CD8-positive, alpha-beta memory T cell (primary cell): ENCODE measurements at regions not wholly inside any gene's neighbourhood (a gene's known extent, or its start where the extent isn't known, plus 50 kb on each side); places are given as distances from the start of the nearest gene placed in this dataset.

Source experiments
- CTCF ChIA-PET: fragments of 350-600 bp; sonication (Branson Sonifier 250); formaldehyde crosslinking; loops from one replicate; lab custom pipeline; 2021; ENCODE audit warnings: antibody characterized with exemption; lab: Charles Lee
- POLR2A ChIA-PET: fragments of 350-600 bp; sonication (Branson Sonifier 250); formaldehyde crosslinking; loops from one replicate; lab custom pipeline; 2021; ENCODE audit warnings: antibody characterized with exemption; lab: Charles Lee
- DNase-seq, 5 donors: peaks; one replicate each; pipeline versions ENCODE4 v3.0.0 to v3.0.0-alpha.2; 2020 to 2022; ENCODE audit warnings: mixed read lengths in 1 of 5
- H3K27ac ChIP-seq: one replicate; pipeline ENCODE4 v1.7.0; 2013; ENCODE audit warnings: low read depth, mild to moderate bottlenecking, low read length, moderate library complexity
- H3K27me3 ChIP-seq: 2 replicates; pipeline ENCODE4 v1.7.0; 2013; ENCODE audit warnings: low read length, mild to moderate bottlenecking; ENCODE audit not compliant: insufficient read depth, poor library complexity, severe bottlenecking
- H3K36me3 ChIP-seq: 2 replicates; pipeline ENCODE4 v1.7.0; 2013; ENCODE audit warnings: mild to moderate bottlenecking, low read length, moderate library complexity; ENCODE audit not compliant: insufficient read depth
- H3K4me1 ChIP-seq: 2 replicates; pipeline ENCODE4 v1.7.0; 2013; ENCODE audit warnings: mild to moderate bottlenecking, low read length, moderate library complexity; ENCODE audit not compliant: insufficient read depth
- H3K4me3 ChIP-seq: 2 replicates; pipeline ENCODE4 v1.7.0; 2013; ENCODE audit warnings: mild to moderate bottlenecking, low read length
- H3K9me3 ChIP-seq: 2 replicates; pipeline ENCODE4 v1.7.0; 2013; ENCODE audit warnings: mild to moderate bottlenecking, low read length
- H3K27ac Mint-ChIP-seq, 8 donors: one replicate each; pipeline ENCODE4 v1.8.0; 2020 to 2021; ENCODE audit warnings: mixed read lengths in 8 of 8, mild to moderate bottlenecking in 6 of 8, inconsistent platforms in 3 of 8, moderate library complexity in 3 of 8
- H3K27me3 Mint-ChIP-seq, 2 donors: one replicate each; pipeline ENCODE4 v1.8.0; 2020 to 2021; ENCODE audit warnings: mixed read lengths in 2 of 2, mild to moderate bottlenecking in 1 of 2, moderate library complexity in 1 of 2
- H3K36me3 Mint-ChIP-seq, 3 donors: one replicate each; pipeline ENCODE4 v1.8.0; 2020 to 2021; ENCODE audit warnings: mixed read lengths in 3 of 3, inconsistent platforms in 1 of 3, mild to moderate bottlenecking in 1 of 3
- H3K4me1 Mint-ChIP-seq, 3 donors: one replicate each; pipeline ENCODE4 v1.8.0; 2020 to 2021; ENCODE audit warnings: mixed read lengths in 3 of 3, inconsistent platforms in 1 of 3, mild to moderate bottlenecking in 1 of 3
- H3K4me3 Mint-ChIP-seq, 7 donors: one replicate each; pipeline ENCODE4 v1.8.0; 2020 to 2021; ENCODE audit warnings: mixed read lengths in 7 of 7, mild to moderate bottlenecking in 6 of 7, moderate library complexity in 4 of 7, inconsistent platforms in 2 of 7
- H3K9me3 Mint-ChIP-seq, 5 donors: one replicate each; pipeline ENCODE4 v1.8.0; 2020 to 2022; ENCODE audit warnings: mixed read lengths in 5 of 5, mild to moderate bottlenecking in 3 of 5, moderate library complexity in 2 of 5, inconsistent platforms in 1 of 5

DNA sequence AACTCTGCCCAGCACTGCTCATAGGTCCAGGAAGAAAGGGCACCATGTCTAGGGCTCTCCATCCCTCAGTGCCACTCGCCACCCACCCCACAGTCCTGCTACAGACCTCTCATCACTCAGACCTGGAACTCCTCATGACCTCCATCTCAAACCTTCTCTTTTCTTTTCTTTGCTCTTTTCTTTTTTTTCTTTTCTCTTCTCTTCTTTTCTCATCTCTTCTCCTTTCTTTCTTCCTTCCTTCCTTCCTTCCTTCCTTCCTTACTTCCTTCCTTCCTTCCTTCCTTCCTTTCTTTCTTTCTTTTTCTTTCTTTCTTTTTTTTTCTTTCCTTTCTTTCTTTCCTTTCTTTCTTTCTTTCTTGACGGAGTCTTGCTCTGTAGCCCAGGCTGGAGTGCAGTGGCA, 122.2 kb downstream of the KLF6 start:
- H3K4me1 ChIP-seq: peaks cover 21% of the 10 kb centered on the region
- H3K4me3 Mint-ChIP-seq: peak overlapping the region in 1 of 7 donors; percentile 43
- H3K27me3 ChIP-seq: no peaks in the 10 kb centered on the region
- H3K4me1 Mint-ChIP-seq: peaks cover 13 to 22% (median 15%) of the 10 kb centered on the region in 3 donors
- H3K9me3 ChIP-seq: no peaks in the 10 kb centered on the region
- POLR2A ChIA-PET: no interaction called here
- no peak for DNase-seq
- H3K27ac Mint-ChIP-seq: peak overlapping the region in 1 of 8 donors; percentile 43
- no peaks in the 10 kb centered on the region for H3K36me3 ChIP-seq
- no peaks in the 10 kb centered on the region for H3K36me3 Mint-ChIP-seq
- H3K9me3 Mint-ChIP-seq: peaks cover 0 to 1% (median 0%) of the 10 kb centered on the region in 5 donors
- H3K27me3 Mint-ChIP-seq: peaks cover 1 to 9% of the 10 kb centered on the region in 2 donors
- H3K4me3 ChIP-seq: no peak overlapping the region
- CTCF ChIA-PET: no interaction called here
- no peak overlapping the region for H3K27ac ChIP-seq

GRCh38 chr10:3661271-3661670, 123.7 kb downstream of the KLF6 start:
- no peak for DNase-seq
- no peaks in the 10 kb centered on the region for H3K9me3 ChIP-seq
- Mint-ChIP-seq H3K27me3 (peaks cover 9 to 13% of the 10 kb centered on the region in 2 donors), H3K9me3 (peaks cover 0 to 1% (median 0%) of the 10 kb centered on the region in 5 donors), H3K4me1 (peaks cover 0 to 7% (median under 1%) of the 10 kb centered on the region in 3 donors), H3K4me3 (no peak overlapping the region), H3K27ac (no peak overlapping the region), H3K36me3 (no peaks in the 10 kb centered on the region)
- peaks cover 6% of the 10 kb centered on the region for H3K4me1 ChIP-seq
- H3K27me3 ChIP-seq: no peaks in the 10 kb centered on the region
- H3K36me3 ChIP-seq: no peaks in the 10 kb centered on the region
- no peak overlapping the region for H3K4me3 ChIP-seq
- no peak overlapping the region for H3K27ac ChIP-seq
- CTCF ChIA-PET: no interaction called here
- POLR2A ChIA-PET: no interaction called here

GRCh38 chr10:3660753-3661152, 124.3 kb downstream of the KLF6 start:
- no peak overlapping the region for H3K27ac Mint-ChIP-seq
- H3K27me3 Mint-ChIP-seq: peaks cover 11 to 18% of the 10 kb centered on the region in 2 donors
- no peak overlapping the region for H3K4me3 Mint-ChIP-seq
- H3K4me1 Mint-ChIP-seq: peaks cover 0 to 5% (median under 1%) of the 10 kb centered on the region in 3 donors
- Histone ChIP-seq H3K36me3 (no peaks in the 10 kb centered on the region), H3K27me3 (no peaks in the 10 kb centered on the region), H3K4me1 (peaks cover 1% of the 10 kb centered on the region), H3K4me3 (no peak overlapping the region), H3K9me3 (no peaks in the 10 kb centered on the region), H3K27ac (no peak overlapping the region)
- ChIA-PET POLR2A (no interaction called here), CTCF (no interaction called here)
- H3K36me3 Mint-ChIP-seq: no peaks in the 10 kb centered on the region
- DNase-seq: no peak
- peaks cover 0 to 1% (median 0%) of the 10 kb centered on the region in 5 donors for H3K9me3 Mint-ChIP-seq

GRCh38 chr10:3659203-3659917, 125.6 kb downstream of the KLF6 start:
- no peak overlapping the region for H3K4me3 ChIP-seq
- ChIA-PET CTCF (interaction anchor here (1.2 kb wide), 1 partner anchor 998 kb away, joined by 3 read pairs; no protein-coding TSS in a partner anchor), POLR2A (no interaction called here)
- no peak overlapping the region for H3K27ac ChIP-seq
- H3K27me3 ChIP-seq: no peaks in the 10 kb centered on the region
- no peak overlapping the region for H3K27ac Mint-ChIP-seq
- no peak for DNase-seq
- peaks cover 0 to 1% (median 0%) of the 10 kb centered on the region in 3 donors for H3K36me3 Mint-ChIP-seq
- H3K4me1 ChIP-seq: no peaks in the 10 kb centered on the region
- no peak overlapping the region for H3K4me3 Mint-ChIP-seq
- peaks cover 0 to 1% (median 0%) of the 10 kb centered on the region in 5 donors for H3K9me3 Mint-ChIP-seq
- peaks cover 5 to 13% (median 6%) of the 10 kb centered on the region in 3 donors for H3K4me1 Mint-ChIP-seq
- no peaks in the 10 kb centered on the region for H3K9me3 ChIP-seq
- no peaks in the 10 kb centered on the region for H3K36me3 ChIP-seq
- H3K27me3 Mint-ChIP-seq: peaks cover 11 to 26% of the 10 kb centered on the region in 2 donors

- Histone ChIP-seq H3K27me3 (no peaks in the 10 kb centered on the region), H3K4me3 (no peak overlapping the region), H3K4me1 (no peaks in the 10 kb centered on the region), H3K9me3 (no peaks in the 10 kb centered on the region), H3K27ac (no peak overlapping the region), H3K36me3 (no peaks in the 10 kb centered on the region)
- peaks cover 11 to 27% of the 10 kb centered on the region in 2 donors for H3K27me3 Mint-ChIP-seq
- peaks cover 0 to 1% (median 0%) of the 10 kb centered on the region in 5 donors for H3K9me3 Mint-ChIP-seq
- ChIA-PET POLR2A (no interaction called here), CTCF (interaction anchor here (1.2 kb wide), 1 partner anchor 998 kb away, joined by 3 read pairs; no protein-coding TSS in a partner anchor)
- H3K4me1 Mint-ChIP-seq: peaks cover 5 to 13% (median 6%) of the 10 kb centered on the region in 3 donors
- no peak for DNase-seq
- H3K36me3 Mint-ChIP-seq: peaks cover 0 to 1% (median 0%) of the 10 kb centered on the region in 3 donors
- H3K27ac Mint-ChIP-seq: no peak overlapping the region
- no peak overlapping the region for H3K4me3 Mint-ChIP-seq
Measured at GRCh38 chr10:3658766-3659165, 126.2 kb downstream of the KLF6 start.

GRCh38 chr10:3656214-3656613, 128.8 kb downstream of the KLF6 start:
- Mint-ChIP-seq H3K36me3 (peaks cover 0 to 1% (median 0%) of the 10 kb centered on the region in 3 donors), H3K9me3 (peaks cover 0 to 1% (median 0%) of the 10 kb centered on the region in 5 donors), H3K27ac (no peak overlapping the region), H3K27me3 (peaks cover 9 to 30% of the 10 kb centered on the region in 2 donors), H3K4me3 (no peak overlapping the region), H3K4me1 (peaks cover 11 to 21% (median 15%) of the 10 kb centered on the region in 3 donors)
- ChIA-PET CTCF (no interaction called here), POLR2A (no interaction called here)
- Histone ChIP-seq H3K9me3 (no peaks in the 10 kb centered on the region), H3K27ac (no peak overlapping the region), H3K4me1 (no peaks in the 10 kb centered on the region), H3K36me3 (no peaks in the 10 kb centered on the region), H3K4me3 (no peak overlapping the region), H3K27me3 (no peaks in the 10 kb centered on the region)
- DNase-seq: no peak

DNA sequence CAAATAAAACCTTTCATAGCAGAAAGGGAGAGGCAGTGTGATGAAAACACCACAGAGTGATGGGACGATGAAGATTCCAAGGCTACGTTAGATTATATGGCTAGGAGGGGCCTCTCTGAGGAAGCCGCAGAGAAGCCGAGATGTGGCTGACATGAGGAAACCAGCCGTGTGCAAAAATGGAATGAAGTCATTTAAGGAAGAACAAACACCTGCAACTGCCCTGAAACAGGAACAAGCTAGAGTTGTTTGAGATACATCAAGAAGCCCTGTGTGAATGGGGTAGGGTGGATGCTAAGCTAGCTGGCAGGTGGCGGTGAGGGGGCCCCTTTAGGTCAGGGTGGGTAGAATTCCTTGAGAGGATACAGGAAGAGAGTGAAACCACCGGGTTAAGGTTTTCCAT, 129.5 kb downstream of the KLF6 start:
- ChIA-PET CTCF (no interaction called here), POLR2A (no interaction called here)
- H3K27ac Mint-ChIP-seq: no peak overlapping the region
- H3K27me3 Mint-ChIP-seq: peaks cover 9 to 30% of the 10 kb centered on the region in 2 donors
- Histone ChIP-seq H3K36me3 (no peaks in the 10 kb centered on the region), H3K27me3 (no peaks in the 10 kb centered on the region), H3K9me3 (no peaks in the 10 kb centered on the region), H3K27ac (no peak overlapping the region), H3K4me1 (no peaks in the 10 kb centered on the region), H3K4me3 (no peak overlapping the region)
- peaks cover 0 to 1% (median 0%) of the 10 kb centered on the region in 3 donors for H3K36me3 Mint-ChIP-seq
- no peak for DNase-seq
- H3K9me3 Mint-ChIP-seq: peaks cover 0 to 1% (median 0%) of the 10 kb centered on the region in 5 donors
- H3K4me3 Mint-ChIP-seq: no peak overlapping the region
- peaks cover 11 to 21% (median 15%) of the 10 kb centered on the region in 3 donors for H3K4me1 Mint-ChIP-seq

GRCh38 chr10:3654980-3655379, 130.0 kb downstream of the KLF6 start:
- Mint-ChIP-seq H3K36me3 (peaks cover 0 to 1% (median 0%) of the 10 kb centered on the region in 3 donors), H3K9me3 (peaks cover 0 to 1% (median 0%) of the 10 kb centered on the region in 5 donors), H3K27ac (no peak overlapping the region), H3K4me1 (peaks cover 11 to 21% (median 15%) of the 10 kb centered on the region in 3 donors), H3K27me3 (peaks cover 11 to 30% of the 10 kb centered on the region in 2 donors), H3K4me3 (no peak overlapping the region)
- CTCF ChIA-PET: no interaction called here
- Histone ChIP-seq H3K9me3 (no peaks in the 10 kb centered on the region), H3K4me3 (no peak overlapping the region), H3K27ac (no peak overlapping the region), H3K27me3 (no peaks in the 10 kb centered on the region), H3K4me1 (no peaks in the 10 kb centered on the region), H3K36me3 (no peaks in the 10 kb centered on the region)
- POLR2A ChIA-PET: no interaction called here
- no peak for DNase-seq
